H1 (cell line): ENCODE measurements at regions not wholly inside any gene's neighbourhood (a gene's known extent, or its start where the extent isn't known, plus 50 kb on each side); places are given as distances from the start of the nearest gene placed in this dataset.

ENCODE experiments used
- CTCF ChIA-PET: fragments of 300-600 bp; sonication (Branson Sonifier 250); formaldehyde crosslinking; loops from one replicate; lab custom pipeline; 2021; ENCODE audit not compliant: partially characterized antibody; lab: Charles Lee
- POLR2A ChIA-PET: fragments of 300-600 bp; sonication (Branson Sonifier 250); formaldehyde crosslinking; loops from one replicate; lab custom pipeline; 2021; ENCODE audit warnings: inconsistent platforms; ENCODE audit not compliant: partially characterized antibody; lab: Charles Lee
- DNase-seq, 2 experiments: peaks; one replicate each; pipeline versions ENCODE4 v3.0.0 to v3.0.0-alpha.2; 2010 to 2022; ENCODE audit warnings: low spot score in 2 of 2, low read depth in 1 of 2, mixed read lengths in 1 of 2
- FAIRE-seq: peaks from 2 replicates; lab custom pipeline; 2011; peaks lifted over from hg19 to GRCh38; lab: Jason Lieb, UNC
- H2AFZ ChIP-seq: 2 replicates; pipeline ENCODE4 v1.8.1; 2012; ENCODE audit warnings: low read length, inconsistent platforms
- H2AK5ac ChIP-seq: 2 replicates; pipeline ENCODE4 v1.6.1; 2013; ENCODE audit warnings: low read depth, low read length
- H2BK120ac ChIP-seq: replicated peaks from 2 replicates; pipeline ENCODE3; 2013; ENCODE audit warnings: low read depth, low read length, inconsistent platforms
- H2BK12ac ChIP-seq: 2 replicates; pipeline ENCODE4 v1.6.1; 2013; ENCODE audit warnings: low read depth, low read length
- H2BK15ac ChIP-seq: 2 replicates; pipeline ENCODE4 v1.6.1; 2013; ENCODE audit warnings: low read length
- H2BK20ac ChIP-seq: 2 replicates; pipeline ENCODE4 v1.6.1; 2013; ENCODE audit warnings: low read length
- H2BK5ac ChIP-seq: 2 replicates; pipeline ENCODE4 v1.6.1; 2013; ENCODE audit warnings: low read depth, low read length
- H3K14ac ChIP-seq: 2 replicates; pipeline ENCODE4 v1.6.1; 2013; ENCODE audit warnings: inconsistent platforms; ENCODE audit not compliant: insufficient read length
- H3K18ac ChIP-seq: 2 replicates; pipeline ENCODE4 v1.6.1; 2013; ENCODE audit warnings: low read length; ENCODE audit errors: extremely low read depth
- H3K23ac ChIP-seq: 2 replicates; pipeline ENCODE4 v1.6.1; 2013; ENCODE audit warnings: inconsistent platforms; ENCODE audit not compliant: insufficient read length
- H3K23me2 ChIP-seq: 2 replicates; pipeline ENCODE4 v1.6.1; 2013; ENCODE audit warnings: low read depth, low read length
- H3K27ac ChIP-seq: 2 replicates; pipeline ENCODE4 v1.6.1; 2011; ENCODE audit warnings: low read depth, low read length, inconsistent platforms
- H3K27me3 ChIP-seq, 4 experiments: replicated peaks in 1 of 4; 1 replicate in 1 of 4; 2 replicates in 3 of 4; pipeline versions ENCODE4 v1.6.1 to v1.8.1; 2011 to 2013; ENCODE audit warnings: low read length in 3 of 4, mild to moderate bottlenecking in 3 of 4, inconsistent platforms in 2 of 4, mixed read lengths in 2 of 4, moderate library complexity in 1 of 4; ENCODE audit not compliant: control insufficient read depth in 3 of 4, insufficient read depth in 3 of 4; ENCODE audit errors: extremely low read depth in 1 of 4
- H3K36me3 ChIP-seq, 4 experiments: 2 replicates each; pipeline versions ENCODE4 v1.6.1 to v1.8.1; 2011 to 2013; ENCODE audit warnings: mild to moderate bottlenecking in 4 of 4, low read length in 3 of 4, moderate library complexity in 2 of 4, control low read depth in 1 of 4, inconsistent platforms in 1 of 4; ENCODE audit not compliant: insufficient read depth in 4 of 4, control insufficient read depth in 2 of 4
- H3K4ac ChIP-seq: replicated peaks from 2 replicates; pipeline ENCODE3; 2013; ENCODE audit warnings: low read length, low read depth, mixed read lengths, inconsistent platforms; ENCODE audit not compliant: insufficient read length
- H3K4me1 ChIP-seq, 4 experiments: replicated peaks in 1 of 4; 1 replicate in 1 of 4; 2 replicates in 3 of 4; pipeline versions ENCODE4 v1.6.1 to v1.8.1; 2011 to 2013; ENCODE audit warnings: low read length in 3 of 4, inconsistent platforms in 2 of 4, mixed read lengths in 1 of 4; ENCODE audit not compliant: insufficient read depth in 4 of 4, control insufficient read depth in 3 of 4
- H3K4me2 ChIP-seq, 2 experiments: 2 replicates each; pipeline versions ENCODE4 v1.6.1 to v1.8.1; 2011 to 2013; ENCODE audit warnings: low read depth in 2 of 2, low read length in 2 of 2, control low read depth in 1 of 2, inconsistent platforms in 1 of 2, mild to moderate bottlenecking in 1 of 2; ENCODE audit not compliant: insufficient read depth in 1 of 2
- H3K4me3 ChIP-seq, 4 experiments: fragments of 200-600, 300-600 bp in 1 of 4; sonication (generic), shearing (Covaris generic), sonication (Bioruptor Twin) in 1 of 4; 2 replicates each; pipeline versions ENCODE4 v1.5.1 to v1.8.1; 2011 to 2016; ENCODE audit warnings: low read length in 4 of 4, low read depth in 3 of 4, control low read depth in 2 of 4, inconsistent platforms in 2 of 4, mild to moderate bottlenecking in 2 of 4, mixed read lengths in 1 of 4, moderate library complexity in 1 of 4; ENCODE audit not compliant: insufficient read depth in 2 of 4; ENCODE audit errors: extremely low read depth in 1 of 4
- H3K56ac ChIP-seq: replicated peaks from 2 replicates; pipeline ENCODE3; 2013; ENCODE audit warnings: low read depth, mild to moderate bottlenecking, mixed read lengths, low read length, inconsistent platforms; ENCODE audit not compliant: insufficient read length
- H3K79me1 ChIP-seq: 2 replicates; pipeline ENCODE4 v1.6.1; 2013; ENCODE audit warnings: low read depth, low read length, control low read depth
- H3K79me2 ChIP-seq, 2 experiments: 2 replicates each; pipeline versions ENCODE4 v1.6.1 to v1.8.1; 2012 to 2013; ENCODE audit warnings: low read length in 2 of 2, mild to moderate bottlenecking in 2 of 2, inconsistent platforms in 1 of 2; ENCODE audit not compliant: insufficient read depth in 2 of 2, control insufficient read depth in 1 of 2
- H3K9ac ChIP-seq, 4 experiments: replicated peaks in 1 of 4; 1 replicate in 1 of 4; 2 replicates in 3 of 4; pipeline versions ENCODE4 v1.6.1 to v1.8.1; 2011 to 2013; ENCODE audit warnings: low read depth in 3 of 4, low read length in 3 of 4, control low read depth in 2 of 4, mild to moderate bottlenecking in 2 of 4, moderate library complexity in 2 of 4, inconsistent platforms in 1 of 4; ENCODE audit errors: extremely low read depth in 1 of 4
- H3K9me3 ChIP-seq, 2 experiments: 2 replicates each; pipeline versions ENCODE4 v1.6.1 to v1.8.1; 2012 to 2013; ENCODE audit warnings: mild to moderate bottlenecking in 2 of 2, moderate library complexity in 2 of 2, control low read depth in 1 of 2, inconsistent platforms in 1 of 2, low read depth in 1 of 2, low read length in 1 of 2, mixed read lengths in 1 of 2; ENCODE audit not compliant: insufficient read depth in 2 of 2
- H4K20me1 ChIP-seq, 2 experiments: replicated peaks in 1 of 2; 2 replicates each; pipeline versions ENCODE3 to v1.8.1; 2011 to 2013; ENCODE audit warnings: inconsistent platforms in 2 of 2, low read length in 2 of 2, mild to moderate bottlenecking in 1 of 2; ENCODE audit not compliant: insufficient read depth in 2 of 2, control insufficient read depth in 1 of 2
- H4K5ac ChIP-seq: 2 replicates; pipeline ENCODE4 v1.6.1; 2013; ENCODE audit warnings: low read length, low read depth, mixed read lengths, inconsistent platforms; ENCODE audit not compliant: insufficient read length
- H4K8ac ChIP-seq: 2 replicates; pipeline ENCODE4 v1.8.0; 2013; ENCODE audit warnings: mild to moderate bottlenecking, moderate library complexity, low read length, inconsistent platforms; ENCODE audit not compliant: insufficient read depth; ENCODE audit errors: extremely low read depth
- H4K91ac ChIP-seq: replicated peaks from 2 replicates; pipeline ENCODE3; 2013; ENCODE audit warnings: low read length, mixed read lengths, inconsistent platforms; ENCODE audit not compliant: insufficient read length
- BACH1 ChIP-seq: IDR thresholded peaks from 2 replicates; pipeline ENCODE4 v1.6.1; 2012; ENCODE audit warnings: low read length, improper control_type of control experiment
- CEBPB ChIP-seq: IDR thresholded peaks from 2 replicates; pipeline ENCODE4 v1.6.1; 2012; ENCODE audit warnings: low read depth, low read length
- CREB1 ChIP-seq: IDR thresholded peaks from 2 replicates; pipeline ENCODE4 v1.6.1; 2012; ENCODE audit warnings: inconsistent platforms
- EGR1 ChIP-seq: IDR thresholded peaks from 2 replicates; pipeline ENCODE4 v1.6.1; 2011; ENCODE audit warnings: low read depth, low read length, borderline replicate concordance
- JUN ChIP-seq: IDR thresholded peaks from 2 replicates; pipeline ENCODE4 v1.6.1; 2011; ENCODE audit warnings: low read depth, mild to moderate bottlenecking, improper control_type of control experiment, low read length
- JUND ChIP-seq: IDR thresholded peaks from 2 replicates; pipeline ENCODE4 v1.6.1; 2011; ENCODE audit warnings: mild to moderate bottlenecking, improper control_type of control experiment, low read length
- KDM4A ChIP-seq: IDR thresholded peaks from one replicate; pipeline ENCODE4 v1.7.1; 2012; ENCODE audit warnings: low read depth, mild to moderate bottlenecking, moderate library complexity, low read length, inconsistent platforms; ENCODE audit not compliant: severe bottlenecking
- POLR2AphosphoS5 ChIP-seq: IDR thresholded peaks from 2 replicates; pipeline ENCODE4 v1.6.1; 2011; ENCODE audit warnings: low read depth, low read length
- RFX5 ChIP-seq: IDR thresholded peaks from 2 replicates; pipeline ENCODE4 v1.6.1; 2011; ENCODE audit warnings: low read depth, low read length, improper control_type of control experiment, borderline replicate concordance
- SIX5 ChIP-seq: IDR thresholded peaks from 2 replicates; pipeline ENCODE4 v1.6.1; 2011; ENCODE audit warnings: mild to moderate bottlenecking, low read depth, low read length
- SP1 ChIP-seq: IDR thresholded peaks from 2 replicates; pipeline ENCODE4 v1.6.1; 2011; ENCODE audit warnings: low read depth, low read length
- SP2 ChIP-seq: IDR thresholded peaks from 2 replicates; pipeline ENCODE4 v1.6.1; 2012; ENCODE audit warnings: mild to moderate bottlenecking, low read length, inconsistent platforms
- SP4 ChIP-seq: IDR thresholded peaks from 2 replicates; pipeline ENCODE4 v1.6.1; 2012; ENCODE audit warnings: low read length, inconsistent platforms
- SRF ChIP-seq: IDR thresholded peaks from 2 replicates; pipeline ENCODE4 v1.6.1; 2011; ENCODE audit warnings: mild to moderate bottlenecking, low read depth, low read length, moderate library complexity
- TF ChIP-seq, protein P1 (sequence below): IDR thresholded peaks from 2 replicates; pipeline ENCODE4 v1.6.1; 2011; ENCODE audit warnings: low read length, improper control_type of control experiment
- TF ChIP-seq, protein P2 (sequence below): IDR thresholded peaks from 2 replicates; pipeline ENCODE4 v1.6.1; 2012; ENCODE audit warnings: inconsistent platforms
- TF ChIP-seq, protein P3 (sequence below): IDR thresholded peaks from 2 replicates; pipeline ENCODE4 v1.6.1; 2011; ENCODE audit warnings: low read depth, mild to moderate bottlenecking, low read length; ENCODE audit not compliant: insufficient read depth

DNA sequence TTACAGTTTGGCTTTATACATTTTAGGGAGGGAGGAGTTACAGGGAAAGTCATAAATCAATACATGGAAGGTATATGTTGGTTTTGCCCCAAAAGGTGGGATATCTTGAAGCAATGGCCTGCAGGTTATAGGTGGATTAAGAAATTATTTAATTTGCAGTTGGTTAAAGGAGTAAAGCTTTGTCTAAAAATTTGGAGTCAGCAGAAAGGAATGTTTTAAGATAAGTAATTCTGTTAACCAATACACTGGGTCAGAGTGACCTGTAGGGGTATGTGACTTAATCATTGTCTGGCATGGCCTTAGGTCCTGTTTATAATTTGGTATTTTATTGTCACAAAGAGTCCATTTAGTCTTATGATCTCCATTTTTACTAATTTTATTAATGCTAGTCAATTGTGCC lies 115.0 kb downstream of the AGTR2 start:
- Histone ChIP-seq H2BK20ac (no peak overlapping the region), H2BK12ac (no peak overlapping the region), H4K5ac (no peak overlapping the region), H3K9me3 (no peaks in the 10 kb centered on the region), H2AFZ (no peak overlapping the region), H2AK5ac (no peak overlapping the region), H3K14ac (no peak overlapping the region), H3K79me1 (no peaks in the 10 kb centered on the region), H2BK120ac (no peak overlapping the region), H3K4ac (no peak overlapping the region), H3K23ac (no peak overlapping the region), H3K36me3 (no peaks in the 10 kb centered on the region; a peak in 1 of 8 replicates), H2BK5ac (no peak overlapping the region), H4K8ac (no peak overlapping the region), H2BK15ac (no peak overlapping the region), H3K4me1 (peaks cover 0 to 2% (median under 1%) of the 10 kb centered on the region in 4 experiments; a peak in 3 of 7 replicates), H3K27me3 (no peaks in the 10 kb centered on the region), H4K91ac (no peak overlapping the region), H3K79me2 (no peaks in the 10 kb centered on the region), H3K56ac (no peak overlapping the region), H3K4me2 (no peak overlapping the region), H3K4me3 (no peak overlapping the region), H3K23me2 (no peaks in the 10 kb centered on the region), H3K9ac (no peak overlapping the region), H3K18ac (no peak overlapping the region), H3K27ac (no peak overlapping the region), H4K20me1 (no peaks in the 10 kb centered on the region)
- ChIA-PET CTCF (no interaction called here), POLR2A (no interaction called here)
- DNase-seq (no peak), FAIRE-seq (peak; percentile 71)
- TF ChIP-seq SP2 (no peak), JUND (no peak), CREB1 (no peak), BACH1 (no peak), SRF (no peak), SIX5 (no peak), POLR2AphosphoS5 (no peak), KDM4A (no peak), CEBPB (no peak), JUN (no peak), RFX5 (no peak), SP4 (no peak), EGR1 (no peak), SP1 (no peak)
- TF ChIP-seq, protein P1, sequence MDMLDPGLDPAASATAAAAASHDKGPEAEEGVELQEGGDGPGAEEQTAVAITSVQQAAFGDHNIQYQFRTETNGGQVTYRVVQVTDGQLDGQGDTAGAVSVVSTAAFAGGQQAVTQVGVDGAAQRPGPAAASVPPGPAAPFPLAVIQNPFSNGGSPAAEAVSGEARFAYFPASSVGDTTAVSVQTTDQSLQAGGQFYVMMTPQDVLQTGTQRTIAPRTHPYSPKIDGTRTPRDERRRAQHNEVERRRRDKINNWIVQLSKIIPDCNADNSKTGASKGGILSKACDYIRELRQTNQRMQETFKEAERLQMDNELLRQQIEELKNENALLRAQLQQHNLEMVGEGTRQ: no peak
- TF ChIP-seq, protein P2, sequence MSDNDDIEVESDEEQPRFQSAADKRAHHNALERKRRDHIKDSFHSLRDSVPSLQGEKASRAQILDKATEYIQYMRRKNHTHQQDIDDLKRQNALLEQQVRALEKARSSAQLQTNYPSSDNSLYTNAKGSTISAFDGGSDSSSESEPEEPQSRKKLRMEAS: no peak
- TF ChIP-seq, protein P3, sequence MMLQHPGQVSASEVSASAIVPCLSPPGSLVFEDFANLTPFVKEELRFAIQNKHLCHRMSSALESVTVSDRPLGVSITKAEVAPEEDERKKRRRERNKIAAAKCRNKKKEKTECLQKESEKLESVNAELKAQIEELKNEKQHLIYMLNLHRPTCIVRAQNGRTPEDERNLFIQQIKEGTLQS: no peak
